H1 (cell line): ENCODE measurements at regions not wholly inside any gene's neighbourhood (a gene's known extent, or its start where the extent isn't known, plus 50 kb on each side); places are given as distances from the start of the nearest gene placed in this dataset.

ENCODE experiments used
- CTCF ChIP-seq, 3 experiments: IDR thresholded peaks; 1 replicate in 2 of 3; 2 replicates in 1 of 3; pipeline versions ENCODE4 v1.5.1 to v1.6.1; 2011; ENCODE audit warnings: low read length in 3 of 3, mild to moderate bottlenecking in 3 of 3, inconsistent platforms in 2 of 3, low read depth in 1 of 3, moderate library complexity in 1 of 3; ENCODE audit not compliant: insufficient read depth in 1 of 3; ENCODE audit errors: control extremely low read depth in 1 of 3
- EZH2 ChIP-seq: fragments of 200-600 bp; sonication (generic); IDR thresholded peaks from 2 replicates; pipeline ENCODE4 v1.7.1; 2012; ENCODE audit warnings: low read depth, mild to moderate bottlenecking, moderate library complexity, low read length, inconsistent platforms; ENCODE audit not compliant: severe bottlenecking
- KDM1A ChIP-seq: fragments of 200-600, 300-600 bp; sonication (generic); IDR thresholded peaks from 2 replicates; pipeline ENCODE4 v1.7.1; 2016; ENCODE audit warnings: mild to moderate bottlenecking, low read length, borderline replicate concordance
- POLR2A ChIP-seq, 2 experiments: IDR thresholded peaks; 1 replicate in 1 of 2; 2 replicates in 1 of 2; pipeline ENCODE4 v1.6.1; 2011; ENCODE audit warnings: low read depth in 2 of 2, low read length in 2 of 2, mild to moderate bottlenecking in 2 of 2; ENCODE audit errors: control extremely low read depth in 1 of 2
- RNF2 ChIP-seq: fragments of 200-900, 300-1000 bp; sonication (generic); IDR thresholded peaks from 2 replicates; pipeline ENCODE4 v1.7.1; 2016; ENCODE audit warnings: borderline replicate concordance, low read depth, mild to moderate bottlenecking, antibody characterized with exemption, low read length; ENCODE audit not compliant: poor library complexity, severe bottlenecking; ENCODE audit errors: missing control alignments

GRCh38 chr3:4232798-4233197 lies 70.4 kb upstream of the SETMAR start:
- TF ChIP-seq EZH2 (no peak), RNF2 (no peak), CTCF (IDR thresholded peaks at IDR 0.05; ENCODE audit: control extremely low read depth in 1 of 3, insufficient read depth in 1 of 3, low read depth in 1 of 3, low read length in 3 of 3) (no peak), KDM1A (no peak), POLR2A (IDR thresholded peaks at IDR 0.05; ENCODE audit: control extremely low read depth in 1 of 2, low read depth in 2 of 2, low read length in 2 of 2) (no peak)
